ENCODE measurements at regions not wholly inside any gene's neighbourhood (a gene's known extent, or its start where the extent isn't known, plus 50 kb on each side); places are given as distances from the start of the nearest gene placed in this dataset.

DNA sequence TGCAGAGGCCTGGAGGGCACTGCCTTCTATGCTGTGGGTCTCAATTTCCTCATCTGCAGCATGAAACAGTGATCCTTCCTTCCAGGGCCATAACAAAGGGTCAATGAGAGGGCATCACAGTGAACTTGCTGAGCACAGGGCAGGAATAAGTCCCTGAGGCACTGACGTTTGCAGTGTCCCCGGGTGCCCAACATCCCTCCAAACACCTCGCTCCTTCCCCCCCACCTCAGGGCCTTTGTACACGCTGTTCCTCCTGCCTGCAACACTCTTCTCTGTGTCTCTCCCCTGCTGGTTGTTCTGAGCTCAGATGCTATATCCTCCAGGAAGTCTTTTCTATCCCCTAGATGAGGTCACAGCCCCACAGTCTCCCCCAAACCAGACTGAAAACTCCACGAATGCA lies 59.7 kb upstream of the TCF20 start:
- intact Hi-C loops (cut with micrococcal nuclease) = no loop called here
- Mint-ChIP-seq H3K4me3 (no peak overlapping the region), H3K9me3 (no peaks in the 10 kb centered on the region), H3K36me3 (ENCODE audit: low read depth) (no peaks in the 10 kb centered on the region), H3K27me3 (peaks cover 55% of the 10 kb centered on the region), H3K4me1 (ENCODE audit: low read depth) (no peaks in the 10 kb centered on the region), H3K27ac (no peak overlapping the region)

- no peak overlapping the region for H3K4me3 Mint-ChIP-seq
- no peak overlapping the region for H3K27ac Mint-ChIP-seq
- no peaks in the 10 kb centered on the region for H3K36me3 Mint-ChIP-seq (ENCODE audit: low read depth)
- peaks cover 58% of the 10 kb centered on the region for H3K27me3 Mint-ChIP-seq
- intact Hi-C loops (cut with micrococcal nuclease) = no loop called here
- H3K9me3 Mint-ChIP-seq = no peaks in the 10 kb centered on the region
- H3K4me1 Mint-ChIP-seq (ENCODE audit: low read depth) = no peaks in the 10 kb centered on the region
These were observed 59.1 kb upstream of the TCF20 start for GRCh38 chr22:42329504-42329903.

DNA sequence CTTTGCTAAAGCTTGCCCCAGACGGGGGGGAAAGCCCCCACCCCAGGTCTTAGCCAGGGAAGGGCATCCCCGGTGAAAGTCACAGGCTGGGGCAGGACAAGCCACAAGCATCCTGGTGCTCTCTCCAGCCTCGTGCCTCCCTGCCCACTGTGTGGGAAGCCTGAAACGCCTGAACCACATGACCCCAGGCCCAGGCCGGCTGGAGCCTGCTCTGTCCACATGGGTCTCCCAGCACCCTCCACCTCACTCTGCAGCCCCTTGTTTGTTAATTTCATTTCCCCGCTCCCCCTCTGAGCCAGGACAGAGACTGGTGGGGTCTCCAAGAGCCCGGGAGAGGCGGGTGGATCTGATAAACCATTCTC lies 58.3 kb upstream of the TCF20 start:
- Mint-ChIP-seq H3K27me3 (peaks cover 60% of the 10 kb centered on the region), H3K27ac (no peak overlapping the region), H3K36me3 (ENCODE audit: low read depth) (no peaks in the 10 kb centered on the region), H3K9me3 (no peaks in the 10 kb centered on the region), H3K4me3 (no peak overlapping the region), H3K4me1 (ENCODE audit: low read depth) (no peaks in the 10 kb centered on the region)
- intact Hi-C loops (cut with micrococcal nuclease) = no loop called here

DNA sequence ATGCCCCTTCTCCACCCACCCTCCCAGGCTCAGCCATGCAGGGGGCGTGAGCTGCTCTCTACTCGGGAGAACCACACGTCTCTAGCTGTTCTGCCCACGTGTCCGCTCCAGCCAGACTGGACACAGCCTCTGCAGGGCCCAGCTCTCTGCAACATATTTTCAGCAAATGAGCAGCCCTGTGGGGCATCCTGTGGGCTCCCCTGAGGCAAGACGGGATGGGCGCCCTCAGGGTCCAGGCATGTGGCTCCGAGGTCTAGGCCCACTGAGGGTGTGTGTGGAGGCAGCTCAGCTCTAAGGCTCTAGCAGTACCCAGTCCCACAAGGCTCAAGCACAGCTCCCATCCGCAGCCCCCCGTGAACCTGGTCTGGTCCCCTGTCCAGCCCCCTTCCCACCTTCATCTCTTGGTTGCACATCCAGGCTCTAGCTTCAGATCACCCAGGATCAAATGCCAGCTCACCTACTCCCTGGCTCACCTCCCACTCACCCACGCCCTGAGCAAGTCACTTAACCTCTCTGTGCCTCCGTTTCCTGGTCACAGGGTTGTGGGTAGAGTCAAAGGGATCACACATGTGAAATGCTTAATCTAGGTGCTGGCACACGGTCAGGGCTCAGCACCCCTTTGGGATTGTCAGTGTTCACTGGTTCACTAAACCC lies 57.8 kb upstream of the TCF20 start:
- no peak overlapping the region for H3K27ac Mint-ChIP-seq
- intact Hi-C loops (cut with micrococcal nuclease) = no loop called here

DNA sequence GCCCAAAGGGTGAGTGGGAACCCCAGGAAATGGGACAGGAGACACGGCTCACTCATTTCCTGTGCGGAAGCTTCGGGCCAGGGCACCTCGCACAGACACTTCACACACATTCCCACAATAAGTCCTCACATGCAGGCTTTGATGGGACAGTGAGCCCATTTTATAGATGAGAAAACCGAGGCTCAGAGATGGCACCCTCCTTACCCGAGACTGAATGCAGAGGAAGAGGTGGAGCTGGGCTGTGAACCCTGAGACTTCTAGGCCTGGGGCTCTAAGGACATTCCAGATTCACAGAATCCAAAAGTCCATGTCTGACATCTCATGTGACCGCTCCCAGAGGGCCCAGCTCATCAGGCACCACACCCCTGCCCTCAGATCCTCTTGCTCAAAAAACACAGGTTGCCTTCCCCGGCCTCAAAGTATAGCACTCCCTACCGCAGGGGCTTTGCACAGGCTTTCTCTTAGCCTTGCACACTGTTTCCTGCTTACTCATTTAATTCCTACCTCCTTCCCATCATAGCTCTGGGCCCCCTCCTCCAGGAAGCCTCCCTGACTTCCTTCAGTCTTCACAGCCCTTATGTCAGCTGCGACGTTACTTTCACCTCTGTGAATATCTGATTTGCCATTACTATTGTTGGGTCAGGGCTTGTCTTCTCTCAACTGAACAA lies 57.1 kb upstream of the TCF20 start:
- Mint-ChIP-seq H3K9me3 (no peaks in the 10 kb centered on the region), H3K4me3 (no peak overlapping the region), H3K27ac (no peak overlapping the region), H3K36me3 (ENCODE audit: low read depth) (no peaks in the 10 kb centered on the region), H3K4me1 (ENCODE audit: low read depth) (no peaks in the 10 kb centered on the region), H3K27me3 (peaks cover 59% of the 10 kb centered on the region)
- intact Hi-C loops (cut with micrococcal nuclease) = no loop called here

More for the DNA sequence above, 57.8 kb upstream of the TCF20 start:
- H3K4me3 Mint-ChIP-seq = no peak overlapping the region
- no peaks in the 10 kb centered on the region for H3K36me3 Mint-ChIP-seq (ENCODE audit: low read depth)
- H3K27me3 Mint-ChIP-seq = peaks cover 60% of the 10 kb centered on the region
- H3K9me3 Mint-ChIP-seq = no peaks in the 10 kb centered on the region
- H3K4me1 Mint-ChIP-seq (ENCODE audit: low read depth) = no peaks in the 10 kb centered on the region

- Mint-ChIP-seq H3K36me3 (ENCODE audit: low read depth) (no peaks in the 10 kb centered on the region), H3K27ac (no peak overlapping the region), H3K27me3 (peaks cover 54% of the 10 kb centered on the region), H3K9me3 (no peaks in the 10 kb centered on the region), H3K4me3 (no peak overlapping the region), H3K4me1 (ENCODE audit: low read depth) (no peaks in the 10 kb centered on the region)
- intact Hi-C loops (cut with micrococcal nuclease) = no loop called here
These were observed 56.3 kb upstream of the TCF20 start for GRCh38 chr22:42326801-42327200.

DNA sequence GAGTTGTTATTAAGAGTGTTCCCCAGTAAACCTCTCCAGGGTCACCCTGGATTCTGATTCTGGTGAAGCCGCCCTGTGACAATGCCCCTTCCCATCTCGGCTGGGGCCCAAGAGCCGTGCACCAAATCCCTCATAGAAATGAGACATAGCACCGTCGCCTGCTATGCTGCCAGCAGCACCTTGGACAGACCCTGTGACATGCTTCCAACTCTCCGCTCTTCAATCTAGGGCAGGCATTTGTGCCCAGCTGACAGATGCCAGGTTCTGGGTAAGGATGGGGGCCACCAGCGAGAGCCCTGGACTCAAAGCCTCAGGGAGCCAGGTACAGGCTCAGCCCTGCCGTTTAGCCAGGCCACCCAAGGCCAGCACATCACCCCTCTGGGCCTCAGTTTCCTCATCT lies 55.8 kb upstream of the TCF20 start:
- peaks cover 49% of the 10 kb centered on the region for H3K27me3 Mint-ChIP-seq
- no peak overlapping the region for H3K4me3 Mint-ChIP-seq
- no peaks in the 10 kb centered on the region for H3K4me1 Mint-ChIP-seq (ENCODE audit: low read depth)
- H3K36me3 Mint-ChIP-seq (ENCODE audit: low read depth) = no peaks in the 10 kb centered on the region
- intact Hi-C loops (cut with micrococcal nuclease) = no loop called here
- no peak overlapping the region for H3K27ac Mint-ChIP-seq
- H3K9me3 Mint-ChIP-seq = no peaks in the 10 kb centered on the region

DNA sequence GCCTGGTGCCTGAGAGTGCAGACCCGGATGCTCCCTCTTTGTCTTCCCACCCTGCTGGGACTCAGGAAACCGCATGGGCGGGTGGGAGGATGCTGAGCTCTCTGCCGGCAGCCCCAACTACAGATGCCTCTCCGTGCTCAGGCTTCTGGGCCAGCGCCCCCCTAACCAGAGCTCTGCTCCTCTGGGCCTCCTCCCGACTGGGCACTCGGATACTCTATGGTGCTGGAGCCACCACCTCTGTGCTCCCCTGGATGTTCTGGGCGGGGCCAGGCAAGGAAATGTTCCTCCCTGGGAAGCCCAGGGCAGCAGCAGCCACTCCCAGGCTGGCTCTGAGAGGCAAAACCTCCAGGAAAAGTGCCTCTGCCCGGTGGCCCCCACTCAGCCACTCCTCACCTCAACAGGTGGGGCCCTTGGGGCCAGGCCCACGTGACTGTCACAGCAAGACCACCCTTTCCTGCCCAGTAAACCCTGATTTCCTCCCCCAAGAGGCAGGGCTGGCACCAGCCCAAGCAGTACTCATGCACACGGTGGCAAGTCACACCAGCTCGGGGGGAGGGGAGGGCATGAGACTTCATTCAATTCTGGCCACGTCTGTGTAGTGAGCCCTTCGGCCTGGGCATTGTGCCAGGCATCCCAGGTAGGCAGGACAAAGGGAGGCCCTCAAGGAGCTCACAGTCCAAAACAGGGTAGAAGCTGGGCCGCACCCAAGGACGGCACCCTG lies 54.7 kb upstream of the TCF20 start:
- intact Hi-C loops (cut with micrococcal nuclease) = no loop called here
- Mint-ChIP-seq H3K36me3 (ENCODE audit: low read depth) (no peaks in the 10 kb centered on the region), H3K4me1 (ENCODE audit: low read depth) (peaks cover under 1% of the 10 kb centered on the region), H3K9me3 (no peaks in the 10 kb centered on the region), H3K27ac (no peak overlapping the region), H3K27me3 (peaks cover 46% of the 10 kb centered on the region), H3K4me3 (no peak overlapping the region)

DNA sequence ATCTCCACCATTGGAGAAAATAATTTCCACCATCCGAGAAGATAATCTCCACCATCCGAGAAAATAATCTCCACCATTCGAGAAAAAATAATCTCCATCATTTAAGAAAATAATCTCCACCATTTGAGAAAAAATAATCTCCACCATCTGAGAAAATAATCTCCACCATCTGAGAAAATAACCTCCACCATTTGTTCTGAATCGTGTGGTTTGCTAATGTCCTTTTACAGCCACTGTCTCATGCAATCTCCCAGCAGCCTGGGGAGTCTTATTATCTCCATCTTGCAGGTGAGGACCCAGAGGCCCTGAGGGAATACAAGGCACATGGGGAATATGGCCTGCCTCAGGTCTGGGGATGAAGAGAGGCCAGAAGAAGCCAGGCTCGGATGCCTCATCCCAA lies 54.1 kb upstream of the TCF20 start:
- H3K4me1 Mint-ChIP-seq (ENCODE audit: low read depth) = peaks cover 6% of the 10 kb centered on the region
- H3K27me3 Mint-ChIP-seq = peaks cover 48% of the 10 kb centered on the region
- intact Hi-C loops (cut with micrococcal nuclease) = no loop called here
- H3K36me3 Mint-ChIP-seq (ENCODE audit: low read depth) = no peaks in the 10 kb centered on the region
- H3K4me3 Mint-ChIP-seq = no peak overlapping the region
- no peaks in the 10 kb centered on the region for H3K9me3 Mint-ChIP-seq
- no peak overlapping the region for H3K27ac Mint-ChIP-seq

GRCh38 chr22:42323971-42324370 lies 53.5 kb upstream of the TCF20 start:
- Mint-ChIP-seq H3K27me3 (peaks cover 43% of the 10 kb centered on the region), H3K27ac (no peak overlapping the region), H3K4me3 (no peak overlapping the region), H3K36me3 (ENCODE audit: low read depth) (no peaks in the 10 kb centered on the region), H3K9me3 (no peaks in the 10 kb centered on the region), H3K4me1 (ENCODE audit: low read depth) (peaks cover 10% of the 10 kb centered on the region)
- intact Hi-C loops (cut with micrococcal nuclease) = no loop called here

GRCh38 chr22:42322562-42322926 lies 52.1 kb upstream of the TCF20 start:
- intact Hi-C loops (cut with micrococcal nuclease) = no loop called here
- H3K36me3 Mint-ChIP-seq (ENCODE audit: low read depth) = no peaks in the 10 kb centered on the region
- peaks cover 17% of the 10 kb centered on the region for H3K4me1 Mint-ChIP-seq (ENCODE audit: low read depth)
- H3K4me3 Mint-ChIP-seq = no peak overlapping the region
- H3K9me3 Mint-ChIP-seq = no peaks in the 10 kb centered on the region
- H3K27me3 Mint-ChIP-seq = peaks cover 34% of the 10 kb centered on the region
- no peak overlapping the region for H3K27ac Mint-ChIP-seq

DNA sequence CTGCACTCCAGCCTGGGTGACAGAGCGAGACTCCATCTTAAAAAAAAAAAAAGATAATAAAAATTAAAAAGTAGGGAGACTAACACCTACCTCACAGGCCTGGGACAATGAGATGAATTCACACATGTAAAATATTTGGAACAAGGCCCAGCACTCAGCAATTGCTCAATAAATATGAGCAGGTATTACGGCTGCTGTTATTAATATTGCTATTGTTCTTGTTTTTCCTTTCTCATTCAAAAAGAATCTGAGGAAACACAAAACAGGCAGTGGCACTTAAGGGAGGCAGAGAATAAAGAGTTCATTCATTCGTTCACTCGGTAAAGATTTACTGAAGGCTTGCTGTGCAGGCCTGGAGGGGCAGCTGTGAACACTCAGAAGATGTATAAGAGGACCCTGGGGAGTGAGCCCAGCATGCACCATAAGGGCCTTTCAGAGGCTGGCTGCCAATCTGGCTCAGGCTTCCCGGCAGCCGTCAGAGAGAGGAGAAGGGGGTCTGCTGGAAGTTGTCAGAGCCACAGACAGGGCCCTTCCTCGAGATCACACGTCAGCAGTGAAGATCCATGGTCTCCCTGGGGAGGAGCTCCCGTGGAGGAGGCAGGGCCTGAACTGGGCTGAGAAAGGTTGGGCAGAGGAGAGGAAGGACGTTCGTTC lies 51.6 kb upstream of the TCF20 start:
- Mint-ChIP-seq H3K27me3 (peaks cover 30% of the 10 kb centered on the region), H3K36me3 (ENCODE audit: low read depth) (no peaks in the 10 kb centered on the region), H3K4me3 (no peak overlapping the region), H3K4me1 (ENCODE audit: low read depth) (peaks cover 17% of the 10 kb centered on the region), H3K9me3 (no peaks in the 10 kb centered on the region), H3K27ac (no peak overlapping the region)
- intact Hi-C loops (cut with micrococcal nuclease) = no loop called here

DNA sequence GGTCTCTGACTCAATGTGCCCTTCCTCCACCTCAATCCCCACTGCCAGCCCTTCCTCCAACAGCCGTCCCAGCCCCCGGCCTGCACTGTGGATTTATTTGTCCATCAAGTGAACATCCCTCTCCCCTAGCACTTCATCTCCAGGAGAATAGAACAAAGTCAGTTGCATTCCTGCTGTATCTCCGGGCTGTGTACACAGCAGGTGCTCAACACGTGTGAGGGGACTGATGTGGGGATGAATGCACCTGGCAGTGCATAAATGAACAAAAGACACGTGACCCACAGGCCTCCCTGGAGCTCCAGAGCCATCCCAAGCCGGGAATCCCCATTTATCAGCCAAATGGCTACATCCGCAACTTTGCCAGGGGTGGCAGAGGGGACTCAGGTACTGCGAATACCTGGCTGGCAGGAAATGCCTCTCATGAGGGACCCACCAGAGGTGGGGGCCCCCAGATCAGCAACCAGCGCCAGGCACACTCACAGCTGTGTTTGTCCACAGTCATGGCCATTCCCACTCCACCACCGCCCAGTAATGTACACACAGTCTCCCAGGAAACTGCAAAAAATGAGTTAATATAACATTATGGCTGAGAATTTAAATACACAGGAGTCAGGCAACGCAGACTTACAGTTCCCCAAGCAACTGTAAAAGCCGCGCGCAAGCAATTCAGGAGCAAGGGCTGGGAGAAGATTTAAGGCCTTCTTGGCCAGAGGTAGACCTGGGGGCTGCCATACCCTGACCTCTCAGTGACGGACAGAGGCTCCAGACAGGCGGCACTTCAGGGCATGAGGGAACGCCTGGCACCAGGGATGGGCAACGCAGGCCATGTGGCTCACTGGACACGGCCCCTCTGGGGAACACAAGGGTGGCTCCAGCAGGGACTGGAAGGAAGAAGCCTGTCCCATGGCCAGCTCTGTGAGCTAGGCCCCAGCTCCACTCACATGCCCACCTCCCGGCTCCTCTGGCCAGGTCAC lies 50.3 kb upstream of the TCF20 start:
- intact Hi-C loops (cut with micrococcal nuclease) = no loop called here
- Mint-ChIP-seq H3K4me3 (no peak overlapping the region), H3K9me3 (no peaks in the 10 kb centered on the region), H3K27ac (no peak overlapping the region), H3K36me3 (ENCODE audit: low read depth) (no peaks in the 10 kb centered on the region), H3K27me3 (peaks cover 28% of the 10 kb centered on the region), H3K4me1 (ENCODE audit: low read depth) (peaks cover 17% of the 10 kb centered on the region)

All from dendritic cell treated with granulocyte-macrophage colony-stimulating factor and Interleukin-4, amounts not matched to agents 40 ng/mL and 50 ng/mL, for 4 days (primary cell).